GM18519 (cell line): ENCODE measurements at regions not wholly inside any gene's neighbourhood (a gene's known extent, or its start where the extent isn't known, plus 50 kb on each side); places are given as distances from the start of the nearest gene placed in this dataset.
A peak's percentile ranks its signal among the peaks of the same experiment; 100 is the strongest.
"Not testable (repeated sequence)": the region's sequence is repeated elsewhere in the genome, so short reads cannot be mapped to it uniquely, and the experiment has no call there.

ENCODE experiments used
- ATAC-seq: cut with Tn5 transposase; IDR thresholded peaks from one replicate; pipeline ENCODE4 v1.9.1; 2021; ENCODE audit warnings: mild to moderate bottlenecking, moderate library complexity; ENCODE audit not compliant: unreplicated experiment, low FRiP score

DNA sequence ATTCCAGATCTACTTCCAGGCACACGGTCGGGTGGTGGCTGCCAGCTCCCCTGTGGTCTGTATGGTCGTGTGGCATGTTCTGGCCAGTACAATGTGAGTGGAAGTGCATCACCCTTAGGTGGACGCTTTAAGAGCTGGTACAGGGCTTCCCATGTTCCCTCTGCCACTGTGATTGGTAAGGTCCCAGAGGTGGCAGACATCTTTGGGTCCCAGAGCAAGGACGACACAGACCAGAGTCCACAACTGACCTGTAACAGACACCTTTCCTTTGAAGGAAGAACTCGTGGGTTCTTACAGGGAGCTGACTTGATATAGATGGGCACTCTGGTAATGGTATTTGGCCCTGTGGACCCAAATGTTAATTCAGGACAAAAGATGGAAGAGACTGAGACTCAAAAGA, 90.0 kb upstream of the GDNF start:
- no peak for ATAC-seq

DNA sequence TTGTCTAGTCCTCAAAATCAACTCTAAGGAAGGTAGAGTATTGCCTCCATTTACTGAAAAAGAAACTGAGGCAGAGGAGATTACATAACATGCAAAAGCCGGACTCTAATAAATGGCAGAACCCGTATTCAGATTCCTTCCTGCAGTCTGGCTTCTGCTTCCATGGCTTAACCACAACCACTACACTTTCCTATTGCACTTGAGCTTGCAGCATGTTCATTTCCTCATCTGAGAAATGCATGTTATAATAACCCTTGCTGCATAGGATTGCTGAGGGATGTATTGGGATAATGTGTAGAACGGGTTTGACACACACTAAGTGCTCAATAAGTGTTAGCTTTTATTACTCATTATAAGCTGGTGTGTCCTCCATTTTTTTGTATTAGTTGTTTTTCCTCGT, 87.9 kb upstream of the GDNF start:
- not testable (repeated sequence) for ATAC-seq

DNA sequence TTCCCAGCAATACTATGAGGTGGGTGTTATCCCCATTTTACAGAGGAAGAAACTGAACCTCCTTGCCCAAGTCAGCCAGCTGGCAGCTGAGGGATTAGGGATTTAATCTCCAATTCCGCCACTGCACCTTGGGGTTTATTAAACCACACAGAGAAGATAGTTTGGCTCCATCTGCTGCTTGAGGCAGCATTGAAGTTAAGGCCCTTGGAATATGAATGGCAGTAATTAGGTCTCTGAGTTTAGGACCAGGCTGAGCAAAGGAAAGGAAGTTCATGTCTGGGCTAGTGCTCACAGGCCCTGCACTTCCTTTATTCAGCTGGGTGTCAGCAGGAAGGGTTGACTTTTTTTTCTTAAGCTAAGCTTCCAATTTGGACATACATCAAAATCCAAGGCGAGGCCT, 86.9 kb upstream of the GDNF start:
- ATAC-seq = no peak

DNA sequence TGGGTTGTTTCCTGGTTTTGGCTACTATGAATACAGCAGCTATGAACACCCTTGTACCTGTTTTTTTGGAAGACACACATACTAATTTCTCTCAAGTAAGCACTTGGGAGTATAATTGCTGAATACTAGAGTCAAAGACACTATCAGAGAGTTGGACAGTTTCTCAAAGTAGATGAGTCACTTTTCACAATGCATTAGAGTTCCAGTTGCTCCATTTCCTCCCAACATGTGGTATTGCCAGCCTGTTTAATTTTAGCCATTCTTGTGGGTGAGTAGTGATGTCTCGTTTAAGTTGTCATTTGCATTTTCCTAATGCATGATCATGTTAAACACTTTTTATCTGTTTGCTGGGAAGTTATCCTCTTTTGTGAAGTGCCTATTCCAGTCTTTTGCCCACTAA, 81.6 kb upstream of the GDNF start:
- no peak for ATAC-seq

DNA sequence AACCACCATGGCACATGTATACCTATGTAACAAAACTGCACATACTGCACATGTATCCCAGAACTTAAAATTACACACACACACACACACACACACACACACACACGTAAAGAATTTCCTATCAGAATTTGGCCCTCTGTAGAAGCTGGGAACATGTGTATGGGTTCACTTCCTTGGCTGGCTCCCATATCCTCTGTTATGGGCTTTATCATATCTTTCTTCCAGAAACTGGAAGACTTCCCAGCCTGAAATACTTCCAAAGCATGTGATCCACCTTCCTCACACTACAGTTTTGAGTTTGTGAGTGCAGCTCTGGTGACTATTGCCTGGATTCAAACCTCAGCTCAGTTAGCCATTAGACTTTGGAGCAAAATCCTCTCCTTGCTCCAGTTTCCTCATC, 78.6 kb upstream of the GDNF start:
- ATAC-seq = no peak

GRCh38 chr5:37916525-37916924, 76.7 kb upstream of the GDNF start:
- no peak for ATAC-seq

DNA sequence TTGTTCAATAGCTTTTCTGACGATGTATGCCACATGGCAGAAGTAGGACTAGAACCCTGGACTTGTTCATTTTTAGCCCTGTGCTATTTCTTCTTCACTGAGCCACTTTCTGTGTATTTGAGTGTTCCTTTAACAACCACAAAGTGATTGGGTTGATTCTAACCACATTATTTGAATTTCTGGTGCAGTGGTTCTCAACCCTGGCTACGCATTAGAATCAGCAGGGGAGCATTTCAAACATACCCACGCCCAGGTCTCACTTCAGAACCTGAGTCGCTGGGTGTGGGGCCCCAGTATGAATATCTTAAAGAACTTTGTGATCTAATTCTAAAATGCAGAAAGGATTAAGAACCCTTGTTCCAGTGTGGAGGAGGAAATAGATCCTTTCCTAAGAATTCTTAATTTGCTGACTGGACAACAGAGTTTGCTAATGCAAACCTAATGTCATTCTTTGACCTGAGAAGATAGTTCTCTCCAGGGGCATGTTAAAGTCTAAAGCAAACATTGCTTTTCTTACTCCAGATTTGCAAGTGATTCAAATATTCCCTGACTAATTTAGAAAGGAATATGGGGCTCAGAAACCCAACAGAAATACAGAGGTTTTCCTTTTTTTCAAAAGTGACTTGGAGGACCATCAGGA, 75.4 kb upstream of the GDNF start:
- peak; percentile 76 for ATAC-seq

- ATAC-seq = peak; percentile 59
Observed at GRCh38 chr5:37909610-37910266, 69.9 kb upstream of the GDNF start.

DNA sequence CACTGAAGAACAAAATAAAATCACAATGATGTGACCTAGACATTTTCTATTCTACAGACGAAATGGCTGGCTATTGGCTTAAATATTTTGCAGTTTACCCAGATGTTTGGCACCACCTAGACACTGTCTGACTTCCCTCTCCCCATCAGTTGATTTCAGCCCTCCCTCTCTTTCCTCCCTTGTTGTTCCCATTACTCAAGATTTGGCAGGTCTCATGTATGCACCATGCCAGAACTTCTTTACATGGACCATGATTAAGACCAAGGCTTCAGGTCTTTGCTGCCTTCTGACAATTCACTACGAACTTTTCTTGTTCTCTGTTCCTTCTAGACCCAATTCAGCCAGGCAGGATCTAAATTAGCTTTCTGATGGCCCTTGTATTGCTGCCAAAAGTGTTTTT, 66.6 kb upstream of the GDNF start:
- ATAC-seq = no peak

DNA sequence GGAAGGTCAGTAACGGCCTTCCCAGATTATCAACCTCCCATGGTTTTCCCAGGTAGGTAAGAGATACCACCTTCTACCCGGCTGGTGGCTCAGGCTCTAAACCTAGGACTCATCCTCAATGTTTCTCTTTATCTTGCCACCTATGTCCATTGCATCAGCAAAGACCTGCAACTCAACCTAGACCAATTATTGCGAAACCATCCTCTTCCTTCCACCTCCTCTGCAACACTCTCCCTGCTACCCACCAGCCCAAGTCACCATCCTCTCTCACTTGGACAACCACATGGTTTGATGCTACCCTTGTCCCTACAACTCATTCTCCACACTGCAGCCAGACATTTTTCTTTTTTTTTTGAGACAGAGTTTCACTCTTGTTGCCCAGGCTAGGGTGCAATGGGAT, 65.4 kb upstream of the GDNF start:
- no peak for ATAC-seq

DNA sequence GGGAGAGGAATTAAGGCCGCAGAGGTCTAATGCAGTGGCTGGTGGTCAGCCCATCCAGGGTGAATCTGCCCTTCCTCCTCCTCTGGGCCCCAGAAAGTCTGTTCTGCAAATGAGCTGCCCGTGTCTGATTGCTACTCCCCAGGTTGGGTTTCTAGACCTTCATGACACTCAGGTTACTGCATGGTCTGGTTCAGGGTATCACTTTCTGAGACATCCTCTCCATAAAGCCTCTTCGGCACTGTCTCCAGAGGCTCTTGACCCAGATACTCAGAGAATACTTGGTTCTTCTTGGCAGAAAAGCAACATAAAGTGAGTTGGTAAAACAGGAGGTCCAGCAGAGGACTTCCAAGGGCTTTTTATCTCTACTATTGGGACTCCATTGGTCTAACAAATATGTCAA, 62.5 kb upstream of the GDNF start:
- no peak for ATAC-seq

DNA sequence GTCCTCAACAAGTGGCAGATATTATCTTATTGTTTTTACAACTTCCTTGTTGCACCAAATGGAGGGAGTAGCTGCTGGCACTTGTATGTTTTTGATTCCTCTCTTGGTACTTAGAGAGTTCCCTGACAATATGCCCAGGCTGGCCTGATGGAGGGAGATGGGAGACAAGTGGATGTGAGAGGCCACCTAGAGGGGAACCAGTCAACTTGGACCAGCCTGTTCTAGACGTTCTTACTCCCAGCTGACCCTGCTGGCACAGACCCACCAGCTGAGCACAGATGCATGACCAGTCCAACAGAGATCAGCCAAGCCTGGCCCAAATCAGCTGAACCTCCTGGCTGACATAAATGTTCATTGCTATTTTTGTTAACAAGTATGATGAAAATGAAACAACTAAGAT, 60.9 kb upstream of the GDNF start:
- ATAC-seq = no peak

GRCh38 chr5:37899037-37899436, 59.2 kb upstream of the GDNF start:
- ATAC-seq = no peak

GRCh38 chr5:37896159-37896558, 56.3 kb upstream of the GDNF start:
- no peak for ATAC-seq

DNA sequence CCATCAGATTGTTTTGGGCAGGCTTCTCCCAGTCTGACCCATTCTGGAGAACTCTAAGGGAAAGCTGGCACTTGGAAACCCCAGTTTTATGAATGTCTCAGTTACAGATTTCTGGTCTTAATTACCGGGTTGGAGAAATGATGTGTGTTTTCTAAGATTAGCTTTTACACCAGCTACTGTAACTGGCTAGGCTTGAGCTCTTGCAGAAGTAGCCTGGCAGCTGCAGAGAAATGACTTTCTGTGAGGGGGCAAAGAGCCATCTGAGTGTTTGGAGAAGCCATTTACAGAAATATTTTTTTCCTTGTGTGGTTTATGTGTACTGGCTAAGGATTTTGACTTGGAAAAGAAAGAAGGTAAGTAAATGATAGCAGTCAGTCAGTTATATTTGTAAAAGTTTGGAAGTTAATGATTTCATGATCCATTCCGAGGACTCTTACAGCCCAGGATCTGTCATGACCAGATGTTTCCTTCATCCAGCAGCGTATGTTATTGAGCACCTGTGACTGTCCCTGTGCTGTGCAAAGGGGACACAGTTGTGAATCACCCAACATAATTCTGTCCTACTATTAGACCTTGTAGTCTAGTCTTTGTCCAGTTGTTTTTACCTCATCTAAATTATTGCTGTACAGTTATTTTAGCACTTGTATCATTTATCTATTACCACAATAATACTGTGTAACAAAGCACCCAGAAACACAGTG, 53.7 kb upstream of the GDNF start:
- no peak for ATAC-seq

GRCh38 chr5:37892586-37892985, 52.7 kb upstream of the GDNF start:
- no peak for ATAC-seq

GRCh38 chr5:37891832-37892231, 52.0 kb upstream of the GDNF start:
- ATAC-seq = no peak

GRCh38 chr5:37889612-37890317, 49.9 kb upstream of the GDNF start:
- no peak for ATAC-seq
